Fibroblast of gingiva (primary cell): ENCODE measurements at regions not wholly inside any gene's neighbourhood (a gene's known extent, or its start where the extent isn't known, plus 50 kb on each side); places are given as distances from the start of the nearest gene placed in this dataset.

Source experiments
- DNase-seq: peaks from one replicate; pipeline ENCODE4 v3.0.0-alpha.2; 2011; ENCODE audit warnings: low read depth

GRCh38 chr4:23741681-23742191, 148.1 kb downstream of the PPARGC1A start:
- no peak for DNase-seq

GRCh38 chr4:23737571-23737970, 152.3 kb downstream of the PPARGC1A start:
- DNase-seq = no peak

- no peak for DNase-seq
These were observed 153.4 kb downstream of the PPARGC1A start for GRCh38 chr4:23736466-23736865.

GRCh38 chr4:23734000-23734399, 155.8 kb downstream of the PPARGC1A start:
- no peak for DNase-seq

- DNase-seq = no peak
These were observed 156.4 kb downstream of the PPARGC1A start for GRCh38 chr4:23733476-23733875.

GRCh38 chr4:23730998-23731397, 158.8 kb downstream of the PPARGC1A start:
- DNase-seq = no peak

GRCh38 chr4:23728971-23729370, 160.9 kb downstream of the PPARGC1A start:
- no peak for DNase-seq

- DNase-seq = peak; percentile 84
These were observed 161.5 kb downstream of the PPARGC1A start for GRCh38 chr4:23728393-23728792.

- DNase-seq = no peak
These were observed 169.3 kb downstream of the PPARGC1A start for GRCh38 chr4:23720556-23720955.

- DNase-seq = no peak
These were observed 171.4 kb downstream of the PPARGC1A start for GRCh38 chr4:23718435-23718834.

- DNase-seq = no peak
These were observed 172.2 kb downstream of the PPARGC1A start for GRCh38 chr4:23717528-23718248.

GRCh38 chr4:23710298-23710697, 179.5 kb downstream of the PPARGC1A start:
- DNase-seq = no peak

GRCh38 chr4:23707652-23708026, 182.2 kb downstream of the PPARGC1A start:
- DNase-seq = no peak

- DNase-seq = no peak
These were observed 182.7 kb downstream of the PPARGC1A start for GRCh38 chr4:23706972-23707651.

- no peak for DNase-seq
These were observed 189.7 kb downstream of the PPARGC1A start for GRCh38 chr4:23700197-23700596.

- no peak for DNase-seq
These were observed 192.1 kb downstream of the PPARGC1A start for GRCh38 chr4:23697722-23698121.

GRCh38 chr4:23697001-23697528, 192.8 kb downstream of the PPARGC1A start:
- no peak for DNase-seq

- DNase-seq = no peak
These were observed 203.5 kb downstream of the PPARGC1A start for GRCh38 chr4:23686169-23686897.

- no peak for DNase-seq
These were observed 204.4 kb downstream of the PPARGC1A start for GRCh38 chr4:23685471-23685870.

- DNase-seq = peak; percentile 2
These were observed 209.0 kb downstream of the PPARGC1A start for GRCh38 chr4:23680671-23681518.

GRCh38 chr4:23674694-23675093, 215.2 kb downstream of the PPARGC1A start:
- DNase-seq = no peak

- DNase-seq = no peak
These were observed 222.2 kb downstream of the PPARGC1A start for GRCh38 chr4:23667659-23668058.
